HEK293 (cell line): ENCODE measurements at regions not wholly inside any gene's neighbourhood (a gene's known extent, or its start where the extent isn't known, plus 50 kb on each side); places are given as distances from the start of the nearest gene placed in this dataset.

Source experiments
- CTCF ChIP-seq: fragments of 450-650 bp; formaldehyde crosslinking; IDR thresholded peaks from 2 replicates; pipeline ENCODE4 v1.5.1; 2016; ENCODE audit warnings: missing biosample characterization, missing genetic modification characterization
- YY1 ChIP-seq: fragments of 450-650 bp; formaldehyde crosslinking; IDR thresholded peaks from 2 replicates; pipeline ENCODE4 v1.5.1; 2018; ENCODE audit warnings: missing biosample characterization, missing genetic modification characterization
- ZFP3 ChIP-seq: fragments of 450-650 bp; formaldehyde crosslinking; IDR thresholded peaks from 2 replicates; pipeline ENCODE4 v1.5.1; 2016; ENCODE audit warnings: low read depth, missing biosample characterization, missing genetic modification characterization
- ZNF174 ChIP-seq: fragments of 450-650 bp; formaldehyde crosslinking; IDR thresholded peaks from 2 replicates; pipeline ENCODE4 v1.5.0; 2017; ENCODE audit warnings: missing biosample characterization, mild to moderate bottlenecking, missing genetic modification characterization
- ZNF292 ChIP-seq: fragments of 450-650 bp; formaldehyde crosslinking; IDR thresholded peaks from 2 replicates; pipeline ENCODE4 v1.5.1; 2016; ENCODE audit warnings: low read depth, missing biosample characterization, missing genetic modification characterization, borderline replicate concordance

- TF ChIP-seq ZFP3 (no peak), CTCF (tag by site-specific recombination) (no peak), YY1 (tag by site-specific recombination) (no peak), ZNF174 (tag by site-specific recombination) (no peak), ZNF292 (tag by site-specific recombination) (no peak)
Measured at GRCh38 chr1:168443899-168444298, 99.9 kb downstream of the XCL2 start.
